ENCODE measurements at regions not wholly inside any gene's neighbourhood (a gene's known extent, or its start where the extent isn't known, plus 50 kb on each side); places are given as distances from the start of the nearest gene placed in this dataset.
A peak's percentile ranks its signal among the peaks of the same experiment; 100 is the strongest.

- TF ChIP-seq KAT8 (IDR thresholded peaks at IDR 0.05; ENCODE audit: low read depth) (no peak), KLF6 (CRISPR knock-in tag; IDR thresholded peaks at IDR 0.05; ENCODE audit: borderline replicate concordance) (peak; percentile 99), SRF (CRISPR knock-in tag; IDR thresholded peaks at IDR 0.05) (peak in 1 of 2 experiments; percentile 78; a peak in 2 of 4 replicates), ZEB2 (IDR thresholded peaks at IDR 0.05) (no peak), ILK (tag; IDR thresholded peaks at IDR 0.05; ENCODE audit: borderline replicate concordance, low read depth) (peak; percentile 85), THAP7 (CRISPR knock-in tag; IDR thresholded peaks at IDR 0.05) (0 out of 2 replicates have a peak, but pooled peaks have one; percentile 80), CBFA2T3 (IDR thresholded peaks at IDR 0.05) (no peak), ZNF586 (CRISPR knock-in tag; conservative IDR thresholded peaks at IDR 0.05) (peak; percentile 98), CC2D1A (IDR thresholded peaks at IDR 0.05) (no peak), RFX1 (IDR thresholded peaks at IDR 0.05) (no peak), POLR2AphosphoS2 (IDR thresholded peaks at IDR 0.05; ENCODE audit: low read length) (no peak), TSC22D4 (tag; IDR thresholded peaks at IDR 0.05) (no peak), CEBPG (CRISPR knock-in tag; IDR thresholded peaks at IDR 0.05) (no peak), CEBPG (tag; conservative IDR thresholded peaks at IDR 0.05 in 1 of 2, IDR thresholded peaks at IDR 0.05 in 1 of 2) (peak in 1 of 2 experiments; percentile 31; a peak in 1 of 4 replicates), ZNF197 (CRISPR knock-in tag; IDR thresholded peaks at IDR 0.05; ENCODE audit: low read depth) (peak; percentile 99), BMI1 (IDR thresholded peaks at IDR 0.05; ENCODE audit: low read length) (no peak), ZNF184 (CRISPR knock-in tag; IDR thresholded peaks at IDR 0.05) (no peak)
- TF ChIP-seq, protein P1, sequence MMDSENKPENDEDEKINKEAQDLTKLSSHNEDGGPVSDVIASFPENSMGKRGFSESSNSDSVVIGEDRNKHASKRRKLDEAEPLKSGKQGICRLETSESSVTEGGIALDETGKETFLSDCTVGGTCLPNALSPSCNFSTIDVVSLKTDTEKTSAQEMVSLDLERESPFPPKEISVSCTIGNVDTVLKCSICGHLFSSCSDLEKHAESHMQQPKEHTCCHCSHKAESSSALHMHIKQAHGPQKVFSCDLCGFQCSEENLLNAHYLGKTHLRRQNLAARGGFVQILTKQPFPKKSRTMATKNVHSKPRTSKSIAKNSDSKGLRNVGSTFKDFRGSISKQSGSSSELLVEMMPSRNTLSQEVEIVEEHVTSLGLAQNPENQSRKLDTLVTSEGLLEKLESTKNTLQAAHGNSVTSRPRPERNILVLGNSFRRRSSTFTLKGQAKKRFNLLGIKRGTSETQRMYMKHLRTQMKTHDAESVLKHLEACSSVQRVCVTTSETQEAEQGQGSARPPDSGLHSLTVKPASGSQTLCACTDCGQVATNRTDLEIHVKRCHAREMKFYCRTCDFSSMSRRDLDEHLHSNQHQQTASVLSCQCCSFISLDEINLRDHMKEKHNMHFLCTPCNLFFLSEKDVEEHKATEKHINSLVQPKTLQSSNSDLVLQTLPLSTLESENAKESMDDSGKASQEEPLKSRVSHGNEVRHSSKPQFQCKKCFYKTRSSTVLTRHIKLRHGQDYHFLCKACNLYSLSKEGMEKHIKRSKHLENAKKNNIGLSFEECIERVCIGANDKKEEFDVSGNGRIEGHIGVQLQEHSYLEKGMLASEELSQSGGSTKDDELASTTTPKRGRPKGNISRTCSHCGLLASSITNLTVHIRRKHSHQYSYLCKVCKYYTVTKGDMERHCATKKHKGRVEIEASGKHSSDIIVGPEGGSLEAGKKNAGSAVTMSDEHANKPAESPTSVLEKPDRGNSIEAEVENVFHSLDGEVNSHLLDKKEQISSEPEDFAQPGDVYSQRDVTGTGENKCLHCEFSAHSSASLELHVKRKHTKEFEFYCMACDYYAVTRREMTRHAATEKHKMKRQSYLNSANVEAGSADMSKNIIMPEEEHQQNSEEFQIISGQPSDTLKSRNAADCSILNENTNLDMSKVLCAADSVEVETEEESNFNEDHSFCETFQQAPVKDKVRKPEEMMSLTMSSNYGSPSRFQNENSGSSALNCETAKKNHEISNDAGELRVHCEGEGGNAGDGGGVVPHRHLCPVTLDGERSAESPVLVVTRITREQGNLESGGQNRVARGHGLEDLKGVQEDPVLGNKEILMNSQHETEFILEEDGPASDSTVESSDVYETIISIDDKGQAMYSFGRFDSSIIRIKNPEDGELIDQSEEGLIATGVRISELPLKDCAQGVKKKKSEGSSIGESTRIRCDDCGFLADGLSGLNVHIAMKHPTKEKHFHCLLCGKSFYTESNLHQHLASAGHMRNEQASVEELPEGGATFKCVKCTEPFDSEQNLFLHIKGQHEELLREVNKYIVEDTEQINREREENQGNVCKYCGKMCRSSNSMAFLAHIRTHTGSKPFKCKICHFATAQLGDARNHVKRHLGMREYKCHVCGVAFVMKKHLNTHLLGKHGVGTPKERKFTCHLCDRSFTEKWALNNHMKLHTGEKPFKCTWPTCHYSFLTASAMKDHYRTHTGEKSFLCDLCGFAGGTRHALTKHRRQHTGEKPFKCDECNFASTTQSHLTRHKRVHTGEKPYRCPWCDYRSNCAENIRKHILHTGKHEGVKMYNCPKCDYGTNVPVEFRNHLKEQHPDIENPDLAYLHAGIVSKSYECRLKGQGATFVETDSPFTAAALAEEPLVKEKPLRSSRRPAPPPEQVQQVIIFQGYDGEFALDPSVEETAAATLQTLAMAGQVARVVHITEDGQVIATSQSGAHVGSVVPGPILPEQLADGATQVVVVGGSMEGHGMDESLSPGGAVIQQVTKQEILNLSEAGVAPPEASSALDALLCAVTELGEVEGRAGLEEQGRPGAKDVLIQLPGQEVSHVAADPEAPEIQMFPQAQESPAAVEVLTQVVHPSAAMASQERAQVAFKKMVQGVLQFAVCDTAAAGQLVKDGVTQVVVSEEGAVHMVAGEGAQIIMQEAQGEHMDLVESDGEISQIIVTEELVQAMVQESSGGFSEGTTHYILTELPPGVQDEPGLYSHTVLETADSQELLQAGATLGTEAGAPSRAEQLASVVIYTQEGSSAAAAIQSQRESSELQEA (IDR thresholded peaks at IDR 0.05; ENCODE audit: low read depth): no peak
- TF ChIP-seq, protein P2, sequence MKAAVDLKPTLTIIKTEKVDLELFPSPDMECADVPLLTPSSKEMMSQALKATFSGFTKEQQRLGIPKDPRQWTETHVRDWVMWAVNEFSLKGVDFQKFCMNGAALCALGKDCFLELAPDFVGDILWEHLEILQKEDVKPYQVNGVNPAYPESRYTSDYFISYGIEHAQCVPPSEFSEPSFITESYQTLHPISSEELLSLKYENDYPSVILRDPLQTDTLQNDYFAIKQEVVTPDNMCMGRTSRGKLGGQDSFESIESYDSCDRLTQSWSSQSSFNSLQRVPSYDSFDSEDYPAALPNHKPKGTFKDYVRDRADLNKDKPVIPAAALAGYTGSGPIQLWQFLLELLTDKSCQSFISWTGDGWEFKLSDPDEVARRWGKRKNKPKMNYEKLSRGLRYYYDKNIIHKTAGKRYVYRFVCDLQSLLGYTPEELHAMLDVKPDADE (conservative IDR thresholded peaks at IDR 0.05; ENCODE audit: control insufficient read depth, low read depth, low read length): no peak
These were observed 922.8 kb downstream of the QKI start (continued) for GRCh38 chr6:164337024-164337924.

Measured in K562 (cell line).